ENCODE measurements at regions not wholly inside any gene's neighbourhood (a gene's known extent, or its start where the extent isn't known, plus 50 kb on each side); places are given as distances from the start of the nearest gene placed in this dataset.

- Histone ChIP-seq H3K79me2 (ENCODE audit: insufficient read depth, low read length) (no peaks in the 10 kb centered on the region), H3K4me2 (ENCODE audit: low read length) (no peak overlapping the region), H3K4me3 (ENCODE audit: low read depth, low read length, poor library complexity, severe bottlenecking) (no peak overlapping the region), H2AFZ (ENCODE audit: low read length) (no peak overlapping the region), H3K4me1 (ENCODE audit: insufficient read depth, low read length, severe bottlenecking) (no peaks in the 10 kb centered on the region), H3F3A (ENCODE audit: insufficient read depth, low read length) (no peaks in the 10 kb centered on the region), H3K9me2 (ENCODE audit: low read depth, low read length) (no peaks in the 10 kb centered on the region), H3K9ac (ENCODE audit: low read length) (no peak overlapping the region), H3K27ac (ENCODE audit: low read depth, low read length, poor library complexity, severe bottlenecking) (no peak overlapping the region), H4K20me1 (ENCODE audit: insufficient read depth, low read length) (no peaks in the 10 kb centered on the region), H3K27me3 (ENCODE audit: insufficient read depth, low read length) (no peaks in the 10 kb centered on the region), H3K36me3 (ENCODE audit: insufficient read depth, low read length) (no peaks in the 10 kb centered on the region), H3K9me3 (ENCODE audit: low read length) (no peaks in the 10 kb centered on the region)
- TF ChIP-seq CTCF (IDR thresholded peaks at IDR 0.05; ENCODE audit: low read length) = no peak
- TF ChIP-seq EZH2 (IDR thresholded peaks at IDR 0.05; ENCODE audit: borderline replicate concordance, low read length) = no peak
Measured at GRCh38 chr6:151698931-151699700, 108.4 kb upstream of the ESR1 start.

- no peaks in the 10 kb centered on the region for H3K9me2 ChIP-seq (ENCODE audit: low read depth, low read length)
- no peak overlapping the region for H3K4me3 ChIP-seq (ENCODE audit: low read depth, low read length, poor library complexity, severe bottlenecking)
- no peak overlapping the region for H3K4me2 ChIP-seq (ENCODE audit: low read length)
- no peaks in the 10 kb centered on the region for H3K36me3 ChIP-seq (ENCODE audit: insufficient read depth, low read length)
- no peaks in the 10 kb centered on the region for H3K79me2 ChIP-seq (ENCODE audit: insufficient read depth, low read length)
- no peaks in the 10 kb centered on the region for H3K27me3 ChIP-seq (ENCODE audit: insufficient read depth, low read length)
- H2AFZ ChIP-seq (ENCODE audit: low read length) = no peak overlapping the region
- no peaks in the 10 kb centered on the region for H3K4me1 ChIP-seq (ENCODE audit: insufficient read depth, low read length, severe bottlenecking)
- no peak overlapping the region for H3K27ac ChIP-seq (ENCODE audit: low read depth, low read length, poor library complexity, severe bottlenecking)
- H4K20me1 ChIP-seq (ENCODE audit: insufficient read depth, low read length) = no peaks in the 10 kb centered on the region
- TF ChIP-seq CTCF (IDR thresholded peaks at IDR 0.05; ENCODE audit: low read length) = no peak
- TF ChIP-seq EZH2 (IDR thresholded peaks at IDR 0.05; ENCODE audit: borderline replicate concordance, low read length) = no peak
- no peak overlapping the region for H3K9ac ChIP-seq (ENCODE audit: low read length)
- H3F3A ChIP-seq (ENCODE audit: insufficient read depth, low read length) = no peaks in the 10 kb centered on the region
- H3K9me3 ChIP-seq (ENCODE audit: low read length) = no peaks in the 10 kb centered on the region
Measured at GRCh38 chr6:151699719-151700118, 107.8 kb upstream of the ESR1 start.

GRCh38 chr6:151701911-151702562 is 105.4 kb upstream of the ESR1 start:
- Histone ChIP-seq H3K9me3 (ENCODE audit: low read length) (no peaks in the 10 kb centered on the region), H3F3A (ENCODE audit: insufficient read depth, low read length) (no peaks in the 10 kb centered on the region), H3K4me1 (ENCODE audit: insufficient read depth, low read length, severe bottlenecking) (no peaks in the 10 kb centered on the region), H3K27me3 (ENCODE audit: insufficient read depth, low read length) (no peaks in the 10 kb centered on the region), H3K9ac (ENCODE audit: low read length) (no peak overlapping the region), H3K4me2 (ENCODE audit: low read length) (no peak overlapping the region), H2AFZ (ENCODE audit: low read length) (no peak overlapping the region), H3K9me2 (ENCODE audit: low read depth, low read length) (no peaks in the 10 kb centered on the region), H4K20me1 (ENCODE audit: insufficient read depth, low read length) (no peaks in the 10 kb centered on the region), H3K79me2 (ENCODE audit: insufficient read depth, low read length) (no peaks in the 10 kb centered on the region), H3K4me3 (ENCODE audit: low read depth, low read length, poor library complexity, severe bottlenecking) (no peak overlapping the region), H3K36me3 (ENCODE audit: insufficient read depth, low read length) (no peaks in the 10 kb centered on the region), H3K27ac (ENCODE audit: low read depth, low read length, poor library complexity, severe bottlenecking) (no peak overlapping the region)
- no peak for TF ChIP-seq EZH2 (IDR thresholded peaks at IDR 0.05; ENCODE audit: borderline replicate concordance, low read length)
- TF ChIP-seq CTCF (IDR thresholded peaks at IDR 0.05; ENCODE audit: low read length) = no peak

All from OCI-LY1 (cell line).